ENCODE measurements at regions not wholly inside any gene's neighbourhood (a gene's known extent, or its start where the extent isn't known, plus 50 kb on each side); places are given as distances from the start of the nearest gene placed in this dataset.

GRCh38 chr9:2270565-2270964, 255.4 kb downstream of the SMARCA2 start:
- TF ChIP-seq CTCF (IDR thresholded peaks at IDR 0.05; ENCODE audit: extremely low read depth in 1 of 2, insufficient read depth in 1 of 2, low read depth in 1 of 2, low read length in 2 of 2) (no peak), POLR2A (IDR thresholded peaks at IDR 0.05; ENCODE audit: low read depth, low read length) (no peak), FOS (IDR thresholded peaks at IDR 0.05; ENCODE audit: borderline replicate concordance, insufficient read depth, low read length) (no peak)
